NCI-H1105 (cell line): ENCODE measurements at regions not wholly inside any gene's neighbourhood (a gene's known extent, or its start where the extent isn't known, plus 50 kb on each side); places are given as distances from the start of the nearest gene placed in this dataset.
"Not testable (repeated sequence)": the region's sequence is repeated elsewhere in the genome, so short reads cannot be mapped to it uniquely, and the experiment has no call there.

Source experiments
- DNase-seq: peaks from one replicate; lab custom pipeline; 2025; lab: John Stamatoyannopoulos, UW

- DNase-seq: not testable (repeated sequence)
Measured at GRCh38 chr2:37722971-37723370, 51.5 kb upstream of the CDC42EP3 start.

- no peak for DNase-seq
Measured at GRCh38 chr2:37730037-37730818, 58.8 kb upstream of the CDC42EP3 start.

GRCh38 chr2:37732412-37732811, 61.0 kb upstream of the CDC42EP3 start:
- not testable (repeated sequence) for DNase-seq

- no peak for DNase-seq
Measured at GRCh38 chr2:37733251-37733650, 61.8 kb upstream of the CDC42EP3 start.

- DNase-seq: not testable (repeated sequence)
Measured at GRCh38 chr2:37733955-37734354, 62.5 kb upstream of the CDC42EP3 start.

GRCh38 chr2:37734891-37735523, 63.6 kb upstream of the CDC42EP3 start:
- not testable (repeated sequence) for DNase-seq

- DNase-seq: not testable (repeated sequence)
Measured at GRCh38 chr2:37735524-37735910, 64.1 kb upstream of the CDC42EP3 start.

- DNase-seq: no peak
Measured at GRCh38 chr2:37737507-37737906, 66.1 kb upstream of the CDC42EP3 start.

- no peak for DNase-seq
Measured at GRCh38 chr2:37738266-37738885, 66.9 kb upstream of the CDC42EP3 start.

GRCh38 chr2:37739153-37739552, 67.7 kb upstream of the CDC42EP3 start:
- no peak for DNase-seq

- DNase-seq: no peak
Measured at GRCh38 chr2:37740164-37740739, 68.8 kb upstream of the CDC42EP3 start.

GRCh38 chr2:37742286-37742685, 70.8 kb upstream of the CDC42EP3 start:
- no peak for DNase-seq

GRCh38 chr2:37744010-37744409, 72.6 kb upstream of the CDC42EP3 start:
- no peak for DNase-seq

- not testable (repeated sequence) for DNase-seq
Measured at GRCh38 chr2:37744961-37745360, 73.5 kb upstream of the CDC42EP3 start.

GRCh38 chr2:37746011-37746410, 74.6 kb upstream of the CDC42EP3 start:
- not testable (repeated sequence) for DNase-seq

- DNase-seq: no peak
Measured at GRCh38 chr2:37746883-37747282, 75.4 kb upstream of the CDC42EP3 start.

- no peak for DNase-seq
Measured at GRCh38 chr2:37748541-37748940, 77.1 kb upstream of the CDC42EP3 start.

- not testable (repeated sequence) for DNase-seq
Measured at GRCh38 chr2:37750286-37750685, 78.8 kb upstream of the CDC42EP3 start.

GRCh38 chr2:37752766-37753165, 81.3 kb upstream of the CDC42EP3 start:
- DNase-seq: no peak

GRCh38 chr2:37753758-37754157, 82.3 kb upstream of the CDC42EP3 start:
- DNase-seq: no peak

- not testable (repeated sequence) for DNase-seq
Measured at GRCh38 chr2:37755961-37756559, 84.6 kb upstream of the CDC42EP3 start.

- not testable (repeated sequence) for DNase-seq
Measured at GRCh38 chr2:37757456-37757855, 86.0 kb upstream of the CDC42EP3 start.
